Stimulated activated CD4-positive, alpha-beta T cell treated with anti-CD3 and anti-CD28 coated beads, Interleukin-2, amount 100 ng/mL, for 24 hours (primary cell): ENCODE measurements at regions not wholly inside any gene's neighbourhood (a gene's known extent, or its start where the extent isn't known, plus 50 kb on each side); places are given as distances from the start of the nearest gene placed in this dataset.
"Not testable (repeated sequence)": the region's sequence is repeated elsewhere in the genome, so short reads cannot be mapped to it uniquely, and the experiment has no call there.

Experiments
- DNase-seq, 2 donors: peaks; one replicate each; pipeline ENCODE4 v3.0.0-alpha.2; 2020

DNA sequence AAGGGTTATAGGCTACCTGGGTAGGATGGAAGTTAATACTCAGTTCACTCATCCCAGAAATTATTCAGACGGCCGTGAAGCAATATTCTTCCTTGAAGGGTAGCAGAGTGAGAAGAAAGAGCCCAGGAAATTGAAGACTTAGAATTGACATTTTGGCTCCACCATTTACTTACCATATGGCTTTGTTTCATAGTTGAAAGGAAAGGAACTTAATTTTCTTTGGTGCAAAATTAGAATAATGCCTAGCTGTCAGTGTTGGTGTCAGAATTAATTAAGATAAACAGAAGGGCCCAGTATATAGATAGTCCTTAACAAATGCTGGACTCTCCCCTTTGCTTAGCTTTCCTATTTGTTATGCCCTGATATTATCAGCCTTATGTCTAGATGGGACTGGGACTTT is 263.2 kb downstream of the KCNJ3 start:
- no peak for DNase-seq

DNA sequence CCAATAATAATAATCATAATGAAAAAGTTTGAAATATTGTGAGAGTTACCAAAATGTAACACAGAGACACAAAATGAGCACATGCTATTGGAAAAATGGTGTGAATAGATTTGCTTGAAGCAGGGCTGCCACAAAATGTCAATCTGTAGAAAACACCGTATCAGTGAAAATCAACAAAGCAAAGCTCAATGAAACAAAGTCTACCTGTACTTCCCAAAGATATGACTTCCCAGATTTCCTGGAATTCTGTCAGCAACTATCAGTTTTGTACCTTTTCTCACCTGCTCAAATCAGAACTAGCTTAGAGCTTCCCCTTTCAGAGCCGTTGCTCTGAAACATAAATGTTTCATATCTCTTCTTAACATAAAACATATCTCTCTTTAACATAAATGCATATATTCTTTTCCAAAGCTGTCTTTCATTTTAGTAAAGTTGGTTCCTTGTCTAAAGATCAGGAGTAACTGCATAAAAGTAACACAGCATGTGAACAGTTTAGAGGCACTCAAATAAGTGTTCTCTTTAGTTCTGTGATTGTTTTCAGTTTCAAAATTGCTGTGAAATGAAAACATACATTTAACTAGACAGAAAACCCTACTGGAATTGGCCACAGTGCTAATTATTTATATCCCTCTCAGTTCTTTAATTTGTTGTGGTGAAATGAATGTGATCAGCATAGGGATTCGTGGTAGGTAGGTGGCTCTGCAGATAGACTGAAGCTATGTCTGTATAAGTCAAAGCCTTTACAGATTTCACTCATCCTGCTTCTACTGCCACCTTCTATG is 262.5 kb downstream of the KCNJ3 start:
- no peak for DNase-seq

DNA sequence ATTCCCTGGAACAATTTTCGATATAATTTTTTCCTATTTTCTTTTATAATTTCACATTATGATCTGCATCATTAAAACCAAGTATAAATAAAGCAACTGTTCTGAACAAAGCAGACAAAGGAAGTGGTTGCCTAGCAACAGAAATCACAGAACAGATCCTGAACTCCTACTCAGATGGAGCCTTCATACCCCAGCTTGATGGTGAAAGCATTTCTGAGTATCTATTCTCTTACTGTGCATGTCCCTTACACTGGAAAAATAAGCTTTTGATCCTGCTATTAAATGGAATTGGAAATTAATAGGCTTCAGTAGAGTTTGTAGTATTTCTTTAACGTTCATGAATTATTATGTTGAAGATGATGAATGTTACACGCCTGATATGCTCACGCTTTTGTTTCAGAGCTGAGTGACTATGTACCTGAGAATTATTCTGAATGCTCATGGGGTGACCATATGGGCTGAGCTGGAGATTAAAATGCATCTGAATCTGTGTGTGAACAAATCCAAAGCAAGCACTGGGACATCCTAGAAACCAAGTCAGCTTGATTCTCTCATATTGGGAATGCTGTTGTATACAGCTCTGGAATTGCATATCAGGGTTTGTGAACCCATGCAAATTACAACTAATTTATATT is 254.0 kb downstream of the KCNJ3 start:
- no peak for DNase-seq

DNA sequence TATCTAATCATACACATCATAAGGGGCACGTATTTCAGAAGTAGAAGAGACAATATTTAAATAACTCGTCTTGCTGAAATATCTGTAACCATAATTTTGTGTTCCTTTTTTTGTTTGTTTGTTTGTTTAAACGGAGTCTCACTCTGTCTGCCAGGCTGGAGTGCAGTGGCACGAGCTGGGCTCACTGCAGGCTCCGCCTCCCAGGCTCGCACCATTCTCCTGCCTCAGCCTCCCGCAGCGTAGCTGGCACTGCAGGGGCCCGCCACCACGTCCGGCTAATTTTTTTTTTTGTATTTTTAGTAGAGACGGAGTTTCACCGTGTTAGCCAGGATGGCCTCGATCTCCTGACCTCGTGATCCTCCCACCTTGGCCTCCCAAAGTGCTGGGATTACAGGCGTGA is 248.9 kb downstream of the KCNJ3 start:
- DNase-seq, result not testable (repeated sequence)

DNA sequence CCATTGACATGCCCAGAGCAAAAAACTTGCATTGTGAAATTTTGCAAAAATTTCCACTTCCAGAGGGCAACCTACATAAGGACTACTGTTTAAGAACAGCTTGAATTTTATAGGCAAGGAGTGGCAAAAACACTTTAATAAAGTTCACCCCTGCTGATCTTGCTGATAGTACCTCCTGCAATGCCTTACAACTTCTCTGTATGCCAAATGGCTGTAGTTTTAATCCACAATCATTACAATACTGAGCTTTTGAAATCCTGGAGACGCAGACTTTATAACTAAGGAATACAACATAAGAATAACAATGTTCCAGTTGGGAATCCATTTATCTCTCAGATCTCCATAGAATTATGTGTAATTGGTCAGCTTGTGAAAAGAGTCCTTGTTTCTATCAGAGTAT is 247.5 kb downstream of the KCNJ3 start:
- DNase-seq, result no peak

DNA sequence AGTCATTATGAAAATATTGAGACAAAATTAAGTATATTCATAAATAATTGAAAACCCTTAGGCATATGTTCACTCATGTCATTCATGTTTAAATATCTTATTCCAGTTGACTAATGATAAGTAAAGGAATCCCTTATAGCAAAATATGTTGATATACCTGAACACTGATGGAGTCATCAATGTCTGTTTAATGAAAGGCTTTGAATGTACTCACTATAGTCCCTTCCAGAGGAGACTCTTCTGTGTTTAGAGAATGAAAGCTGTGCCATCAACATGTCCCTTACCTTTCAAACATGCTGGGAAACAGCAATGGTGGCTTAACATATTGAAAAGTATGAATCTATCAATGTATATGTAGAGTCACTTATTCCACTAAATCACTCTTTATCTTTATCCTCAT is 242.9 kb downstream of the KCNJ3 start:
- no peak for DNase-seq

DNA sequence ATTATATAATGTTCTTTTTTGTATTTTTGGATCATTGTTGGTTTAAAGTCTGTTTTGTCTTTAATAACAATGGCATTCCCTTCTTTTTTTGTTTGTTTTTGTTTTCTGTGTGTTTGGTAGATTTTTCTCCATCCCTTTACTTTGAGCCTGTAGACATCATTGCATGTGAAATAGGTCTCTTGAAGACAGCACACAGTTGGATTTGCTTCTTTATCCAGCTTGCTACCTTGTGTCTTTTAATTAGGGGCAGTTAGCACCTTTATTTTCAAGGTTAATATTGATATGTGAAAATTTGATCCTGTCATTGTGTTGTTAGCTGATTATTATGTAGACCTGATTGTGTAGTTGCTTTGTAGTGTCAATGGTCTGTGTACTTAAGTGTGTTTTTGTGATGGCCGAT is 235.7 kb downstream of the KCNJ3 start:
- no peak for DNase-seq

DNA sequence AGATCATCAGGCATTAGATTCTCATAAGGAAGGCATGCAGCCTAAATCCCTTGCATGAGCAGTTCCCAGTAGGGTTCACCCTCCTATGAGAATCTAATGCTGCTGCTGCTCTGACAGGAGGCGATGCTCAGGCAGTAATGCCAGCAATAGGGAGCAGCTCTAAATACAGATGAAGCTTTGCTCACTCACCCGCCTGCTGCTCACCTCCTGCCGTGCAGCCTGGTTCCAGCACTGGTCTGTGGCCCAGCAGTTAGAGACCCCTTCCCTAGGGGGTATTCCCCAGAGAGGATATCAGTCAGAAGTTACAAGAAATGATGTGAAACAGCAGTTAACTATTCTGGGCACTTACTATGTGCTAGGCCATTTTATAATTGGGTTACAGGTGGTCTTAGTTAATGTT is 226.0 kb downstream of the KCNJ3 start:
- no peak for DNase-seq

DNA sequence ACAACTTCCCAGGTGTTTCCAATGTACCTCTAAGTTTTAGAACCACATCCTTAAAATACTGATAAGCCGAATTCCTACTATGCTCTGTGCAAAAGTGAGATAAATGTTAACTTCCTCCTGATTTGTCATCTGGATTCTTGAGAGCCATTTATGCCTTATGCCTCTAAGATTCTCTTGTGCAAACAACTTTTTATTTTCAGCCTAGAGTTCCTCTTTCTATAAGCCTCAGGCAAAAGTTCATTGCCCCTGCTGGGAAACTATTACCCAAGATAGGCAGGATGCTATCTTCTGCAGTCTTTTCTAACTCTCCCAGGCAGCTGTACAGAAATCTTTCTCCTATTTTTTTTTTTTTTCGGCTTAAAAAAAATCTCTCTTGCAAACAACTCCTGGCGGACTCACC is 216.1 kb downstream of the KCNJ3 start:
- no peak for DNase-seq

DNA sequence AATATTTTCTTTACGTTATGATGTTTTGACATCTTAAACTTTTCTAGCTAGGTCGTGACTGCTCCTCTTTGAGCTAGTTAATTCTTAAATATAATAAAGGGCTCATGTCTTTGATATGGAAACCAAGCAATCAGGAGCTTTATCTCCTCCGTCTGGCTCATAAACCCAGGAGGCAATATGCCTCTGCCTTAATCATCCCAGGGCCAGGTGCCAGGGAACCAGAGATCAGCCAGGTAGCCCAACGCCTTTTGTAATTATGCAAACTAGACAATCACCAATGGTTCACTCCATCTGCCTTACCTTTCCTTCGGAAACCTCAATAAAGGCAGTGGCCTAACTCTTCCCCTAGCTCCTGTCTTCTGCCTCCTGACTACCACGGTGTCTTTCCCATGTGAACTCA is 213.7 kb downstream of the KCNJ3 start:
- DNase-seq, result no peak

DNA sequence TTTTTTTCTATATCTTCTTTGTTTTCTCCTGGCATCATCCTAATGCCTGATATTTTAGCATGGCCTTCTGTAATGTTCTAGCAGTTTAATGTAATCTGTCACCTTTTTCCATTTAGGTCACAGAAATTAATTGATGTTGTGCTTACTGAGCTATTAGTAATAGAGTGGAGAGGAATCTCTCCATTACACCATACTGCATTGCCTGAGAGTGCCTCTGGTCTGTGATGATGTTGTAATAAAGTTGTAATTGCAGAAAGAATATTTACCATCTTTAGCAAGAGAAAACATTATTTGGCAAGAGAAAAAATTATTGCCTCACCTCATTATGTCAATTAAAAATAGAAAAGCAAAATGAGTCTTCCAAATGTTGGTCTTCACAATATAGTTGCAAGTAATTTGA is 213.2 kb downstream of the KCNJ3 start:
- no peak for DNase-seq

DNA sequence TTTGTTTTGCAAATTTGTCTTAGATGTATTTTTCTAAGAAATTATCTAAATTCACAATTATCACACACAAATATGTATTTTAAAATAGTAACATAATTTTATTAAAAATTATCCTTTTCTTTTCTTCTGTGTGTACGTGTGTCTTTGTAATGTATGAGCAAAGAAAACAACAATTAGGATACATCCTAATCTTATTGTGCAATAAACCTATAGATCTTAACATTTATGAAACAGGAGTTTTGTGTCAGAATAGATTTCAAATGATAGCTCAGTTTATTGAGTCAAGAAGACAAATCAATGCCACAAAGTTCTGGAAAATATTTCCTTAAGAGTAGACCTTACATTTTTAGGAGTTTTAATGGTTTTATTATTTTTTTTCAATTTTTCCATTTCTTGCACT is 212.2 kb downstream of the KCNJ3 start:
- DNase-seq, result no peak

DNA sequence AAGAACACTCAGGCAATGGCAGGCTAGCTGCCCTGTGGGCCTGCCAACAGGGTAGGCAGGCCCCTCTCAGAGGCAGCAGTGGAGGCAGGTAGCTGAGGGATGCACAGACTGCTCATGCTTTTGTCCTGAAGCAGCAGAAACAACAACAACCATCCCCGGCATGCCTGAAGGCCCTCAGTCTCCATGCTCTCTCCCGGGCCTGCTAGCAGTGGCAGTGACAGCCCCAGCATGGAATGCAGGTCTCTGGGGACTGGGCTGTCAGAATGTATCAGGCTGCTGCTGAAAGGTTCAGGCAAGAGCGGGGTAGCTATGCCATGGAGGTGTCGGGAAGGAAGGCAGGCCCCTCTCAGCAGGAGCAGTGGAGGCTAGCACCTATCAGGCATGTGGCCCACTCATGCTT is 209.8 kb downstream of the KCNJ3 start:
- DNase-seq, result no peak
